Erythroblast (primary cell): ENCODE measurements at regions not wholly inside any gene's neighbourhood (a gene's known extent, or its start where the extent isn't known, plus 50 kb on each side); places are given as distances from the start of the nearest gene placed in this dataset.

Experiments
- GATA1 ChIP-seq: IDR thresholded peaks from 2 replicates; pipeline ENCODE4 v1.6.1; 2011; ENCODE audit warnings: low read depth, mild to moderate bottlenecking, control low read depth, low read length, moderate library complexity
- POLR2A ChIP-seq: IDR thresholded peaks from 2 replicates; pipeline ENCODE4 v1.6.1; 2011; ENCODE audit warnings: mild to moderate bottlenecking, low read length

DNA sequence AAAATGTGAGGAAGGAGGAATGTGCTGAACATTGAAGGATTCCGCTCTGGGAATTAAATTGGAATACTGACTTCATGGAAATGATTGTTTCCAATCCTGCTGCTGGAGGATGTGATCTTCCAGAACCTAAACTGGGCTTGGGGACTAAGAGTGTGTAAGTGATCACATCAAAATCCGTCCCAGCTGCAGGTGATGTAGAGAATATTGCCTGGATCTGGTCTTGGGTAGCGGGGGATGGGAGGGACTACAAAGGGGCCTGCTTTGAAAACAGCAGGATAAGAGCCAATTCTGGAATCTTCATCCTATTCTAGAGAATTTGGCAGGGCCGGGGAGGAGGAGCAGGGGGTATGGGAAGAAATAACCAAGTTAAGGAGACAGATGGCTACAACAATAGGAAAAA is 552.2 kb upstream of the FZD8 start:
- TF ChIP-seq POLR2A (no peak), GATA1 (no peak)
